ENCODE measurements at regions not wholly inside any gene's neighbourhood (a gene's known extent, or its start where the extent isn't known, plus 50 kb on each side); places are given as distances from the start of the nearest gene placed in this dataset.

DNA sequence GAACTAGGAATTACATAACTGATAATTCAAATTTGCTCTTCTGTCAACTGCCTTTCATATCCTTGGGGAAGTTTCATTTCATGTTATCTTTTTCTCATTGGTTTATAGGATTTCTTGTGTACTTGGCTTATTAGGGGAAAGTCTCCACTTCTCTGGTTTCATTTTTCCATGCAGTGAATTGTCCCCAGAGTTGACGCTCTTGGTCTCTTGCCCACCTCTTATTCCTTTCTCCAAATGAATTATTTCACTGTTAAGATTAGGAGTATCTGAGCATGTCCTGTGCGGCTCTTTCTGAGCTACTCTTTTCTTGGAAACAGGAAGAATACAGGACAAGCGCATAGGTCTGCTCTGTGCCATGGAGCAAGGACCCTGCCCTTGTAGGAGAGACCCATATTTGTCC lies 104.8 kb downstream of the POSTN start:
- Mint-ChIP-seq H3K36me3 (ENCODE audit: low read depth) (no peaks in the 10 kb centered on the region), H3K27ac (no peak overlapping the region), H3K4me1 (peaks cover 6% of the 10 kb centered on the region; the same call in 2 of the 3 replicates), H3K9me3 (no peaks in the 10 kb centered on the region), H3K27me3 (ENCODE audit: insufficient read depth, low read depth, poor library complexity) (peaks cover 2% of the 10 kb centered on the region), H3K4me3 (no peak overlapping the region)
- Histone ChIP-seq H3K9me2 (ENCODE audit: insufficient read depth) (0 out of 2 replicates have a peak, but pooled peaks cover 4% of the 10 kb centered on the region), H3K4me3 (no peak overlapping the region), H3F3A (replicated peaks; ENCODE audit: low read depth) (no peaks in the 10 kb centered on the region), H3K27ac (ENCODE audit: low read depth) (no peak overlapping the region), H3K4me1 (ENCODE audit: insufficient read depth) (no peaks in the 10 kb centered on the region), H3K36me3 (ENCODE audit: insufficient read depth) (no peaks in the 10 kb centered on the region), H4K20me1 (replicated peaks; ENCODE audit: insufficient read depth) (no peaks in the 10 kb centered on the region), H3K27me3 (ENCODE audit: insufficient read depth) (no peaks in the 10 kb centered on the region), H3K79me2 (replicated peaks; ENCODE audit: insufficient read depth) (no peaks in the 10 kb centered on the region), H2AFZ (no peak overlapping the region), H3K4me2 (no peak overlapping the region)
- no peak for DNase-seq (ENCODE audit: low spot score)
- no peak for ATAC-seq
- TF ChIP-seq, protein P1, sequence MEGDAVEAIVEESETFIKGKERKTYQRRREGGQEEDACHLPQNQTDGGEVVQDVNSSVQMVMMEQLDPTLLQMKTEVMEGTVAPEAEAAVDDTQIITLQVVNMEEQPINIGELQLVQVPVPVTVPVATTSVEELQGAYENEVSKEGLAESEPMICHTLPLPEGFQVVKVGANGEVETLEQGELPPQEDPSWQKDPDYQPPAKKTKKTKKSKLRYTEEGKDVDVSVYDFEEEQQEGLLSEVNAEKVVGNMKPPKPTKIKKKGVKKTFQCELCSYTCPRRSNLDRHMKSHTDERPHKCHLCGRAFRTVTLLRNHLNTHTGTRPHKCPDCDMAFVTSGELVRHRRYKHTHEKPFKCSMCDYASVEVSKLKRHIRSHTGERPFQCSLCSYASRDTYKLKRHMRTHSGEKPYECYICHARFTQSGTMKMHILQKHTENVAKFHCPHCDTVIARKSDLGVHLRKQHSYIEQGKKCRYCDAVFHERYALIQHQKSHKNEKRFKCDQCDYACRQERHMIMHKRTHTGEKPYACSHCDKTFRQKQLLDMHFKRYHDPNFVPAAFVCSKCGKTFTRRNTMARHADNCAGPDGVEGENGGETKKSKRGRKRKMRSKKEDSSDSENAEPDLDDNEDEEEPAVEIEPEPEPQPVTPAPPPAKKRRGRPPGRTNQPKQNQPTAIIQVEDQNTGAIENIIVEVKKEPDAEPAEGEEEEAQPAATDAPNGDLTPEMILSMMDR (conservative IDR thresholded peaks at IDR 0.05; ENCODE audit: low read depth in 2 of 2), result no peak
- TF ChIP-seq, protein P2, sequence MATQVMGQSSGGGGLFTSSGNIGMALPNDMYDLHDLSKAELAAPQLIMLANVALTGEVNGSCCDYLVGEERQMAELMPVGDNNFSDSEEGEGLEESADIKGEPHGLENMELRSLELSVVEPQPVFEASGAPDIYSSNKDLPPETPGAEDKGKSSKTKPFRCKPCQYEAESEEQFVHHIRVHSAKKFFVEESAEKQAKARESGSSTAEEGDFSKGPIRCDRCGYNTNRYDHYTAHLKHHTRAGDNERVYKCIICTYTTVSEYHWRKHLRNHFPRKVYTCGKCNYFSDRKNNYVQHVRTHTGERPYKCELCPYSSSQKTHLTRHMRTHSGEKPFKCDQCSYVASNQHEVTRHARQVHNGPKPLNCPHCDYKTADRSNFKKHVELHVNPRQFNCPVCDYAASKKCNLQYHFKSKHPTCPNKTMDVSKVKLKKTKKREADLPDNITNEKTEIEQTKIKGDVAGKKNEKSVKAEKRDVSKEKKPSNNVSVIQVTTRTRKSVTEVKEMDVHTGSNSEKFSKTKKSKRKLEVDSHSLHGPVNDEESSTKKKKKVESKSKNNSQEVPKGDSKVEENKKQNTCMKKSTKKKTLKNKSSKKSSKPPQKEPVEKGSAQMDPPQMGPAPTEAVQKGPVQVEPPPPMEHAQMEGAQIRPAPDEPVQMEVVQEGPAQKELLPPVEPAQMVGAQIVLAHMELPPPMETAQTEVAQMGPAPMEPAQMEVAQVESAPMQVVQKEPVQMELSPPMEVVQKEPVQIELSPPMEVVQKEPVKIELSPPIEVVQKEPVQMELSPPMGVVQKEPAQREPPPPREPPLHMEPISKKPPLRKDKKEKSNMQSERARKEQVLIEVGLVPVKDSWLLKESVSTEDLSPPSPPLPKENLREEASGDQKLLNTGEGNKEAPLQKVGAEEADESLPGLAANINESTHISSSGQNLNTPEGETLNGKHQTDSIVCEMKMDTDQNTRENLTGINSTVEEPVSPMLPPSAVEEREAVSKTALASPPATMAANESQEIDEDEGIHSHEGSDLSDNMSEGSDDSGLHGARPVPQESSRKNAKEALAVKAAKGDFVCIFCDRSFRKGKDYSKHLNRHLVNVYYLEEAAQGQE (IDR thresholded peaks at IDR 0.05; ENCODE audit: unreplicated experiment), result no peak
- TF ChIP-seq ZNF331 (CRISPR knock-in tag; IDR thresholded peaks at IDR 0.05; ENCODE audit: low read depth), result no peak
- TF ChIP-seq NANOG (IDR thresholded peaks at IDR 0.05; ENCODE audit: borderline replicate concordance), result no peak
- TF ChIP-seq, protein P3, sequence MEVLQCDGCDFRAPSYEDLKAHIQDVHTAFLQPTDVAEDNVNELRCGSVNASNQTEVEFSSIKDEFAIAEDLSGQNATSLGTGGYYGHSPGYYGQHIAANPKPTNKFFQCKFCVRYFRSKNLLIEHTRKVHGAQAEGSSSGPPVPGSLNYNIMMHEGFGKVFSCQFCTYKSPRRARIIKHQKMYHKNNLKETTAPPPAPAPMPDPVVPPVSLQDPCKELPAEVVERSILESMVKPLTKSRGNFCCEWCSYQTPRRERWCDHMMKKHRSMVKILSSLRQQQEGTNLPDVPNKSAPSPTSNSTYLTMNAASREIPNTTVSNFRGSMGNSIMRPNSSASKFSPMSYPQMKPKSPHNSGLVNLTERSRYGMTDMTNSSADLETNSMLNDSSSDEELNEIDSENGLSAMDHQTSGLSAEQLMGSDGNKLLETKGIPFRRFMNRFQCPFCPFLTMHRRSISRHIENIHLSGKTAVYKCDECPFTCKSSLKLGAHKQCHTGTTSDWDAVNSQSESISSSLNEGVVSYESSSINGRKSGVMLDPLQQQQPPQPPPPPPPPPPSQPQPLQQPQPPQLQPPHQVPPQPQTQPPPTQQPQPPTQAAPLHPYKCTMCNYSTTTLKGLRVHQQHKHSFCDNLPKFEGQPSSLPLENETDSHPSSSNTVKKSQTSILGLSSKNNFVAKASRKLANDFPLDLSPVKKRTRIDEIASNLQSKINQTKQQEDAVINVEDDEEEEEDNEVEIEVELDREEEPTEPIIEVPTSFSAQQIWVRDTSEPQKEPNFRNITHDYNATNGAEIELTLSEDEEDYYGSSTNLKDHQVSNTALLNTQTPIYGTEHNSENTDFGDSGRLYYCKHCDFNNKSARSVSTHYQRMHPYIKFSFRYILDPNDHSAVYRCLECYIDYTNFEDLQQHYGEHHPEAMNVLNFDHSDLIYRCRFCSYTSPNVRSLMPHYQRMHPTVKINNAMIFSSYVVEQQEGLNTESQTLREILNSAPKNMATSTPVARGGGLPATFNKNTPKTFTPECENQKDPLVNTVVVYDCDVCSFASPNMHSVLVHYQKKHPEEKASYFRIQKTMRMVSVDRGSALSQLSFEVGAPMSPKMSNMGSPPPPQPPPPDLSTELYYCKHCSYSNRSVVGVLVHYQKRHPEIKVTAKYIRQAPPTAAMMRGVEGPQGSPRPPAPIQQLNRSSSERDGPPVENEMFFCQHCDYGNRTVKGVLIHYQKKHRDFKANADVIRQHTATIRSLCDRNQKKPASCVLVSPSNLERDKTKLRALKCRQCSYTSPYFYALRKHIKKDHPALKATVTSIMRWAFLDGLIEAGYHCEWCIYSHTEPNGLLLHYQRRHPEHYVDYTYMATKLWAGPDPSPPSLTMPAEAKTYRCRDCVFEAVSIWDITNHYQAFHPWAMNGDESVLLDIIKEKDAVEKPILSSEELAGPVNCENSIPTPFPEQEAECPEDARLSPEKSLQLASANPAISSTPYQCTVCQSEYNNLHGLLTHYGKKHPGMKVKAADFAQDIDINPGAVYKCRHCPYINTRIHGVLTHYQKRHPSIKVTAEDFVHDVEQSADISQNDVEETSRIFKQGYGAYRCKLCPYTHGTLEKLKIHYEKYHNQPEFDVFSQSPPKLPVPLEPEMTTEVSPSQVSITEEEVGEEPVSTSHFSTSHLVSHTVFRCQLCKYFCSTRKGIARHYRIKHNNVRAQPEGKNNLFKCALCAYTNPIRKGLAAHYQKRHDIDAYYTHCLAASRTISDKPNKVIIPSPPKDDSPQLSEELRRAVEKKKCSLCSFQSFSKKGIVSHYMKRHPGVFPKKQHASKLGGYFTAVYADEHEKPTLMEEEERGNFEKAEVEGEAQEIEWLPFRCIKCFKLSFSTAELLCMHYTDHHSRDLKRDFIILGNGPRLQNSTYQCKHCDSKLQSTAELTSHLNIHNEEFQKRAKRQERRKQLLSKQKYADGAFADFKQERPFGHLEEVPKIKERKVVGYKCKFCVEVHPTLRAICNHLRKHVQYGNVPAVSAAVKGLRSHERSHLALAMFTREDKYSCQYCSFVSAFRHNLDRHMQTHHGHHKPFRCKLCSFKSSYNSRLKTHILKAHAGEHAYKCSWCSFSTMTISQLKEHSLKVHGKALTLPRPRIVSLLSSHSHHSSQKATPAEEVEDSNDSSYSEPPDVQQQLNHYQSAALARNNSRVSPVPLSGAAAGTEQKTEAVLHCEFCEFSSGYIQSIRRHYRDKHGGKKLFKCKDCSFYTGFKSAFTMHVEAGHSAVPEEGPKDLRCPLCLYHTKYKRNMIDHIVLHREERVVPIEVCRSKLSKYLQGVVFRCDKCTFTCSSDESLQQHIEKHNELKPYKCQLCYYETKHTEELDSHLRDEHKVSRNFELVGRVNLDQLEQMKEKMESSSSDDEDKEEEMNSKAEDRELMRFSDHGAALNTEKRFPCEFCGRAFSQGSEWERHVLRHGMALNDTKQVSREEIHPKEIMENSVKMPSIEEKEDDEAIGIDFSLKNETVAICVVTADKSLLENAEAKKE (CRISPR knock-in tag; IDR thresholded peaks at IDR 0.05), result no peak
- TF ChIP-seq STAT1 (IDR thresholded peaks at IDR 0.05; ENCODE audit: unreplicated experiment), result no peak
- TF ChIP-seq ZNF114 (CRISPR knock-in tag; IDR thresholded peaks at IDR 0.05), result no peak
- TF ChIP-seq, protein P4, sequence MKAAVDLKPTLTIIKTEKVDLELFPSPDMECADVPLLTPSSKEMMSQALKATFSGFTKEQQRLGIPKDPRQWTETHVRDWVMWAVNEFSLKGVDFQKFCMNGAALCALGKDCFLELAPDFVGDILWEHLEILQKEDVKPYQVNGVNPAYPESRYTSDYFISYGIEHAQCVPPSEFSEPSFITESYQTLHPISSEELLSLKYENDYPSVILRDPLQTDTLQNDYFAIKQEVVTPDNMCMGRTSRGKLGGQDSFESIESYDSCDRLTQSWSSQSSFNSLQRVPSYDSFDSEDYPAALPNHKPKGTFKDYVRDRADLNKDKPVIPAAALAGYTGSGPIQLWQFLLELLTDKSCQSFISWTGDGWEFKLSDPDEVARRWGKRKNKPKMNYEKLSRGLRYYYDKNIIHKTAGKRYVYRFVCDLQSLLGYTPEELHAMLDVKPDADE (IDR thresholded peaks at IDR 0.05), result no peak
- no peak for TF ChIP-seq EZH2 (IDR thresholded peaks at IDR 0.05; ENCODE audit: low read depth, unreplicated experiment)
- TF ChIP-seq JUNB (IDR thresholded peaks at IDR 0.05; ENCODE audit: unreplicated experiment), result no peak
- no peak for TF ChIP-seq POLR2AphosphoS5 (IDR thresholded peaks at IDR 0.05; ENCODE audit: low read depth)
- no peak for TF ChIP-seq EZH2phosphoT487 (IDR thresholded peaks at IDR 0.05; ENCODE audit: unreplicated experiment)
- TF ChIP-seq CREB1 (CRISPR knock-in tag; IDR thresholded peaks at IDR 0.05; ENCODE audit: low read depth), result no peak

All from GM23338 (cell line).